Testis (tissue), 2 donors: ENCODE measurements at regions not wholly inside any gene's neighbourhood (a gene's known extent, or its start where the extent isn't known, plus 50 kb on each side); places are given as distances from the start of the nearest gene placed in this dataset.

Source experiments
- CTCF ChIP-seq, 3 experiments: fragments of 450-650 bp in 2 of 3; fragments of 200-600 bp in 1 of 3; sonication (generic) in 1 of 3; IDR thresholded peaks; one replicate each; pipeline ENCODE4 v1.5.1; 2016 to 2019; ENCODE audit warnings: antibody characterized with exemption in 3 of 3, mild to moderate bottlenecking in 2 of 3, moderate library complexity in 1 of 3
- POLR2A ChIP-seq: fragments of 450-650 bp; IDR thresholded peaks from one replicate; pipeline ENCODE4 v1.6.1; 2017; ENCODE audit warnings: antibody characterized with exemption, mild to moderate bottlenecking, moderate library complexity

- no peak for TF ChIP-seq CTCF (IDR thresholded peaks at IDR 0.05)
- TF ChIP-seq POLR2A: no peak
These were observed 335.8 kb downstream of the FAT4 start for GRCh38 chr4:125650557-125650956.
